HEK293 (cell line): ENCODE measurements at regions not wholly inside any gene's neighbourhood (a gene's known extent, or its start where the extent isn't known, plus 50 kb on each side); places are given as distances from the start of the nearest gene placed in this dataset.
"Not testable (repeated sequence)": the region's sequence is repeated elsewhere in the genome, so short reads cannot be mapped to it uniquely, and the experiment has no call there.

Experiments
- CTCF ChIA-PET: fragments of 350-600 bp; formaldehyde crosslinking; extraction: SDS; loops from one replicate; lab custom pipeline; 2021; ENCODE audit warnings: antibody characterized with exemption; lab: Yijun Ruan, JAX
- POLR2A ChIA-PET: fragments of 300-600 bp; formaldehyde crosslinking; extraction: SDS; loops from one replicate; lab custom pipeline; 2020; ENCODE audit warnings: antibody characterized with exemption, inconsistent platforms; lab: Yijun Ruan, JAX
- H3K27ac ChIP-seq: fragments of 200-500 bp; sonication (Bioruptor generic); 2 replicates; pipeline ENCODE4 v1.5.1; 2014; ENCODE audit warnings: low read depth, low read length, control low read depth, inconsistent platforms; ENCODE audit errors: extremely low read depth
- H3K36me3 ChIP-seq, 2 experiments: fragments of 200-500 bp in 1 of 2; sonication (Bioruptor generic) in 1 of 2; 1 replicate in 1 of 2; 2 replicates in 1 of 2; pipeline ENCODE4 v1.5.1; 2014 to 2017; ENCODE audit warnings: inconsistent platforms in 2 of 2, low read length in 2 of 2; ENCODE audit not compliant: control insufficient read depth in 2 of 2, insufficient read depth in 1 of 2
- H3K4me1 ChIP-seq: fragments of 200-500 bp; sonication (Bioruptor generic); 2 replicates; pipeline ENCODE4 v1.5.1; 2014; ENCODE audit warnings: mild to moderate bottlenecking, low read length, inconsistent platforms; ENCODE audit not compliant: control insufficient read depth, insufficient read depth
- H3K4me3 ChIP-seq: 2 replicates; pipeline ENCODE4 v1.5.1; 2011; ENCODE audit warnings: low read depth, mild to moderate bottlenecking, control low read depth, low read length, moderate library complexity
- H3K9me3 ChIP-seq: fragments of 200-500 bp; sonication (Bioruptor generic); 2 replicates; pipeline ENCODE4 v1.5.1; 2014; ENCODE audit warnings: low read depth, low read length, inconsistent platforms; ENCODE audit not compliant: control insufficient read depth, insufficient read depth
- FEZF1 ChIP-seq: fragments of 450-650 bp; formaldehyde crosslinking; IDR thresholded peaks from 2 replicates; pipeline ENCODE4 v1.5.1; 2016; ENCODE audit warnings: missing biosample characterization, missing genetic modification characterization
- GLI4 ChIP-seq: fragments of 450-650 bp; formaldehyde crosslinking; IDR thresholded peaks from 2 replicates; pipeline ENCODE4 v1.5.1; 2016; ENCODE audit warnings: missing biosample characterization, missing genetic modification characterization
- PRDM1 ChIP-seq: fragments of 450-650 bp; formaldehyde crosslinking; IDR thresholded peaks from 2 replicates; pipeline ENCODE4; 2016; ENCODE audit warnings: missing biosample characterization, missing genetic modification characterization
- RBAK ChIP-seq: fragments of 450-650 bp; formaldehyde crosslinking; IDR thresholded peaks from 2 replicates; pipeline ENCODE4 v1.5.1; 2016; ENCODE audit warnings: missing biosample characterization, missing genetic modification characterization
- REPIN1 ChIP-seq: fragments of 450-650 bp; formaldehyde crosslinking; IDR thresholded peaks from 2 replicates; pipeline ENCODE4 v1.5.1; 2017; ENCODE audit warnings: missing biosample characterization, missing genetic modification characterization, low read depth
- SP7 ChIP-seq: fragments of 450-650 bp; formaldehyde crosslinking; IDR thresholded peaks from 2 replicates; pipeline ENCODE4 v1.5.1; 2016; ENCODE audit warnings: missing biosample characterization, missing genetic modification characterization
- ZBTB21 ChIP-seq: fragments of 450-650 bp; formaldehyde crosslinking; IDR thresholded peaks from 2 replicates; pipeline ENCODE4 v1.5.1; 2017; ENCODE audit warnings: missing biosample characterization, missing genetic modification characterization
- ZFHX2 ChIP-seq: fragments of 450-650 bp; formaldehyde crosslinking; conservative IDR thresholded peaks from 2 replicates; pipeline ENCODE4 v1.5.1; 2016; ENCODE audit warnings: missing biosample characterization, missing genetic modification characterization
- ZNF121 ChIP-seq: fragments of 450-650 bp; formaldehyde crosslinking; IDR thresholded peaks from 2 replicates; pipeline ENCODE4 v1.5.1; 2016; ENCODE audit warnings: missing biosample characterization, missing genetic modification characterization
- ZNF202 ChIP-seq: fragments of 450-650 bp; formaldehyde crosslinking; IDR thresholded peaks from 2 replicates; pipeline ENCODE4 v1.5.1; 2016; ENCODE audit warnings: missing biosample characterization, missing genetic modification characterization, borderline replicate concordance
- ZNF223 ChIP-seq: fragments of 450-650 bp; formaldehyde crosslinking; IDR thresholded peaks from 2 replicates; pipeline ENCODE4 v1.5.1; 2016; ENCODE audit warnings: missing biosample characterization, missing genetic modification characterization
- ZNF335 ChIP-seq: fragments of 450-650 bp; formaldehyde crosslinking; conservative IDR thresholded peaks from 2 replicates; pipeline ENCODE4 v1.5.1; 2016; ENCODE audit warnings: missing biosample characterization, missing genetic modification characterization
- ZNF473 ChIP-seq: fragments of 450-650 bp; formaldehyde crosslinking; IDR thresholded peaks from 2 replicates; pipeline ENCODE4 v1.5.1; 2017; ENCODE audit warnings: missing biosample characterization, missing genetic modification characterization
- ZNF48 ChIP-seq: fragments of 450-650 bp; formaldehyde crosslinking; IDR thresholded peaks from 2 replicates; pipeline ENCODE4 v1.5.1; 2016; ENCODE audit warnings: missing biosample characterization, missing genetic modification characterization
- ZNF600 ChIP-seq: fragments of 450-650 bp; formaldehyde crosslinking; IDR thresholded peaks from 2 replicates; pipeline ENCODE4 v1.5.1; 2016; ENCODE audit warnings: missing biosample characterization, missing genetic modification characterization
- ZNF624 ChIP-seq: fragments of 450-650 bp; formaldehyde crosslinking; IDR thresholded peaks from 2 replicates; pipeline ENCODE4 v1.5.1; 2017; ENCODE audit warnings: missing biosample characterization, missing genetic modification characterization
- ZNF792 ChIP-seq: fragments of 450-650 bp; formaldehyde crosslinking; IDR thresholded peaks from 2 replicates; pipeline ENCODE4 v1.5.1; 2016; ENCODE audit warnings: missing biosample characterization, missing genetic modification characterization
- ZNF837 ChIP-seq: fragments of 450-650 bp; formaldehyde crosslinking; IDR thresholded peaks from 2 replicates; pipeline ENCODE4 v1.5.1; 2016; ENCODE audit warnings: missing biosample characterization, missing genetic modification characterization
- TF ChIP-seq, protein P1 (sequence below): fragments of 450-650 bp; formaldehyde crosslinking; IDR thresholded peaks from 2 replicates; pipeline ENCODE4 v1.5.1; 2016; ENCODE audit warnings: missing biosample characterization, missing genetic modification characterization
- TF ChIP-seq, protein P2 (sequence below): fragments of 450-650 bp; formaldehyde crosslinking; IDR thresholded peaks from 2 replicates; pipeline ENCODE4 v1.5.1; 2016; ENCODE audit warnings: missing biosample characterization, missing genetic modification characterization
- TF ChIP-seq, protein P3 (sequence below): fragments of 450-650 bp; formaldehyde crosslinking; IDR thresholded peaks from 2 replicates; pipeline ENCODE4 v1.5.1; 2016; ENCODE audit warnings: missing biosample characterization, missing genetic modification characterization

DNA sequence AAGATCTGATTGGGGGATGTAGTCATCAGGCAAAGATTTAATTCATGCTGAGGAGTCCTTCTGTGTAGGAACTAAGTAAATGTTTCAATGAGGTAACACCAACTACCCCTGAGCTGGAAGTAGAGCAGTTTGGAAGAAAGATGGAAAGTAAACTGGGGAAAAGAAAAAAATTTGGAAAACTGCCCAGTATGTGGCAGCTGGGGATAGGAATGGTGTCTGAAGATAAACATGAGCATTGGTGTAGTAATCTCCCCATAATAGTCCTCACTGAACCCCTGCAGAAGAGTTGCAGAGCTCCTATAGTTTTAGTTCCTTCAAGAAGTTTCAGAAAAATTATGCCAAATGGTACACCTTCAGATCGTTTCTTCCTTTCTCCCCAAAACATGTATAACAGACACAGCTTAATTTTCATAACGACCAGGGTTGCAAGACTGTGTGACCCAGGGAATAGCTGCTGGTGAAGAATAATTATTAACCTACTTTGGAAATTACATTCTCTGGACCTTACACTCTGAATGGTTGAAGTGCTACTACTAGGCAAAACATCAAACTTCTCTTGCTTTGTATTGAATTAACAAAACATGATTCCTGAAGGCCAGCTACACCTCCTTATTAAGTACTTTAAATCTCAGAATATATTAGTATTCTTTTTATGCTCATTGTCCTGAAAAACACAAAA lies 446.4 kb upstream of the NRG3 start:
- no peak overlapping the region for H3K27ac ChIP-seq
- TF ChIP-seq ZBTB21 (tag by site-specific recombination) (no peak), ZNF48 (no peak), GLI4 (tag by site-specific recombination) (no peak), ZFHX2 (tag by site-specific recombination) (no peak), ZNF837 (tag by site-specific recombination) (no peak), ZNF121 (tag by site-specific recombination) (no peak), FEZF1 (tag by site-specific recombination) (no peak)
- no peaks in the 10 kb centered on the region for H3K9me3 ChIP-seq
- POLR2A ChIA-PET, result no interaction called here
- H3K4me3 ChIP-seq, result no peak overlapping the region
- no peaks in the 10 kb centered on the region for H3K36me3 ChIP-seq
- CTCF ChIA-PET, result no interaction called here
- H3K4me1 ChIP-seq, result no peaks in the 10 kb centered on the region

DNA sequence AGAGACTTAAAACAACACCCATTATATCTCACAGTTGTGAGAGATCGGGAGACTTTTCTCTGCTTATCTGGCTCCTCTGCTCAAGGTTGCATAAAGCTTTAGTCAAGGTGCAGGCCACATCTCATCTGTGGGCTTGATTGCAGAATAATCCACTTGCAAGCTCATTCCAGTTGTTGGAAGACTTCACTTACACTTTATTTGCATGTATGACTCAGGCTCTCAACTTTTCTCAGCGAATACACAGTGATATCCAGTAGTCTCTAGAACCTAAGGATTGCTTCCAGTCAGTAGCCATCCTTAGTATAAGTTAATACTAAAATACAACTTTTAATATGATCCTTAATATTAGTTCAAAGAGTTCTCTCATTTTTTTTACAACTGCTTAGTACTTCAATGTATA lies 435.5 kb upstream of the NRG3 start:
- Histone ChIP-seq H3K36me3 (no peaks in the 10 kb centered on the region), H3K4me3 (no peak overlapping the region), H3K27ac (no peak overlapping the region), H3K4me1 (no peaks in the 10 kb centered on the region), H3K9me3 (no peaks in the 10 kb centered on the region)
- TF ChIP-seq ZNF202 (tag by site-specific recombination) (no peak), REPIN1 (tag by site-specific recombination) (no peak), PRDM1 (tag by site-specific recombination) (no peak), SP7 (tag by site-specific recombination) (no peak), ZNF223 (tag by site-specific recombination) (no peak), ZNF600 (tag by site-specific recombination) (no peak), ZNF121 (tag by site-specific recombination) (no peak), RBAK (tag by site-specific recombination) (no peak), ZNF792 (tag by site-specific recombination) (no peak), ZNF473 (tag by site-specific recombination) (no peak), ZNF624 (tag by site-specific recombination) (no peak), ZNF335 (no peak)
- TF ChIP-seq, protein P1, sequence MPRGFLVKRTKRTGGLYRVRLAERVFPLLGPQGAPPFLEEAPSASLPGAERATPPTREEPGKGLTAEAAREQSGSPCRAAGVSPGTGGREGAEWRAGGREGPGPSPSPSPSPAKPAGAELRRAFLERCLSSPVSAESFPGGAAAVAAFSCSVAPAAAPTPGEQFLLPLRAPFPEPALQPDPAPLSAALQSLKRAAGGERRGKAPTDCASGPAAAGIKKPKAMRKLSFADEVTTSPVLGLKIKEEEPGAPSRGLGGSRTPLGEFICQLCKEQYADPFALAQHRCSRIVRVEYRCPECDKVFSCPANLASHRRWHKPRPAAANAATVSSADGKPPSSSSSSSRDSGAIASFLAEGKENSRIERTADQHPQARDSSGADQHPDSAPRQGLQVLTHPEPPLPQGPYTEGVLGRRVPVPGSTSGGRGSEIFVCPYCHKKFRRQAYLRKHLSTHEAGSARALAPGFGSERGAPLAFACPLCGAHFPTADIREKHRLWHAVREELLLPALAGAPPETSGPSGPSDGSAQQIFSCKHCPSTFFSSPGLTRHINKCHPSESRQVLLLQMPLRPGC, result no peak
- TF ChIP-seq, protein P2, sequence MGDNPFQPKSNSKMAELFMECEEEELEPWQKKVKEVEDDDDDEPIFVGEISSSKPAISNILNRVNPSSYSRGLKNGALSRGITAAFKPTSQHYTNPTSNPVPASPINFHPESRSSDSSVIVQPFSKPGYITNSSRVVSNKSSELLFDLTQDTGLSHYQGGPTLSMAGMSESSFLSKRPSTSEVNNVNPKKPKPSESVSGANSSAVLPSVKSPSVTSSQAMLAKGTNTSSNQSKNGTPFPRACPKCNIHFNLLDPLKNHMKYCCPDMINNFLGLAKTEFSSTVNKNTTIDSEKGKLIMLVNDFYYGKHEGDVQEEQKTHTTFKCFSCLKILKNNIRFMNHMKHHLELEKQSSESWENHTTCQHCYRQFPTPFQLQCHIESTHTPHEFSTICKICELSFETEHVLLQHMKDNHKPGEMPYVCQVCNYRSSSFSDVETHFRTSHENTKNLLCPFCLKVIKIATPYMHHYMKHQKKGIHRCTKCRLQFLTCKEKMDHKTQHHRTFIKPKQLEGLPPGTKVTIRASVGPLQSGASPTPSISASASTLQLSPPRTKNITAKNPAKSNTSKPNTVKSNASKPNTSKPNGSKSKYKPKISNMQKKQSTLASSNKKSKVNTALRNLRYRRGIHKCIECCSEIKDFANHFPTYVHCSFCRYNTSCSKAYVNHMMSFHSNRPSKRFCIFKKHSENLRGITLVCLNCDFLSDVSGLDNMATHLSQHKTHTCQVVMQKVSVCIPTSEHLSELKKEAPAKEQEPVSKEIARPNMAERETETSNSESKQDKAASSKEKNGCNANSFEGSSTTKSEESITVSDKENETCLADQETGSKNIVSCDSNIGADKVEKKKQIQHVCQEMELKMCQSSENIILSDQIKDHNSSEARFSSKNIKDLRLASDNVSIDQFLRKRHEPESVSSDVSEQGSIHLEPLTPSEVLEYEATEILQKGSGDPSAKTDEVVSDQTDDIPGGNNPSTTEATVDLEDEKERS (tag by site-specific recombination), result no peak
- TF ChIP-seq, protein P3, sequence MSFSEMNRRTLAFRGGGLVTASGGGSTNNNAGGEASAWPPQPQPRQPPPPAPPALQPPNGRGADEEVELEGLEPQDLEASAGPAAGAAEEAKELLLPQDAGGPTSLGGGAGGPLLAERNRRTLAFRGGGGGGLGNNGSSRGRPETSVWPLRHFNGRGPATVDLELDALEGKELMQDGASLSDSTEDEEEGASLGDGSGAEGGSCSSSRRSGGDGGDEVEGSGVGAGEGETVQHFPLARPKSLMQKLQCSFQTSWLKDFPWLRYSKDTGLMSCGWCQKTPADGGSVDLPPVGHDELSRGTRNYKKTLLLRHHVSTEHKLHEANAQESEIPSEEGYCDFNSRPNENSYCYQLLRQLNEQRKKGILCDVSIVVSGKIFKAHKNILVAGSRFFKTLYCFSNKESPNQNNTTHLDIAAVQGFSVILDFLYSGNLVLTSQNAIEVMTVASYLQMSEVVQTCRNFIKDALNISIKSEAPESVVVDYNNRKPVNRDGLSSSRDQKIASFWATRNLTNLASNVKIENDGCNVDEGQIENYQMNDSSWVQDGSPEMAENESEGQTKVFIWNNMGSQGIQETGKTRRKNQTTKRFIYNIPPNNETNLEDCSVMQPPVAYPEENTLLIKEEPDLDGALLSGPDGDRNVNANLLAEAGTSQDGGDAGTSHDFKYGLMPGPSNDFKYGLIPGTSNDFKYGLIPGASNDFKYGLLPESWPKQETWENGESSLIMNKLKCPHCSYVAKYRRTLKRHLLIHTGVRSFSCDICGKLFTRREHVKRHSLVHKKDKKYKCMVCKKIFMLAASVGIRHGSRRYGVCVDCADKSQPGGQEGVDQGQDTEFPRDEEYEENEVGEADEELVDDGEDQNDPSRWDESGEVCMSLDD (tag by site-specific recombination), result no peak
- ChIA-PET POLR2A (no interaction called here), CTCF (no interaction called here)

DNA sequence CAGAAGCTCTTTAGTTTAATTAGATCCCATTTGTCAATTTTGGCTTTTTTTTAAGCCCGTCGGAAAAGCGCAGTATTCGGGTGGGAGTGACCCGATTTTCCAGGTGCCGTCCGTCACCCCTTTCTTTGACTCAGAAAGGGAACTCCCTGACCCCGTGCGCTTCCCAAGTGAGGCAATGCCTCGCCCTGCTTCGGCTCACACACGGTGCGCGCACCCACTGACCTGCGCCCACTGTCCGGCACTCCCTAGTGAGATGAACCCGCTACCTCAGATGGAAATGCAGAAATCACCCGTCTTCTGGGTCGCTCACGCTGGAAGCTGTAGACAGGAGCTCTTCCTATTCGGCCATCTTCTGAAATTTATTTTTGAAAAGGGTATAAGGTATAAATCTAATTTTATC lies 433.4 kb upstream of the NRG3 start:
- CTCF ChIA-PET, POLR2A ChIA-PET, H3K4me3 ChIP-seq: not testable (repeated sequence)

More for the DNA sequence above, 433.4 kb upstream of the NRG3 start:
- H3K36me3 ChIP-seq, H3K27ac ChIP-seq, H3K4me1 ChIP-seq, H3K9me3 ChIP-seq: not testable (repeated sequence)
